WERI-Rb-1 (cell line): ENCODE measurements at regions not wholly inside any gene's neighbourhood (a gene's known extent, or its start where the extent isn't known, plus 50 kb on each side); places are given as distances from the start of the nearest gene placed in this dataset.

Experiments
- DNase-seq: peaks from one replicate; pipeline ENCODE4 v3.0.0-alpha.2; 2020
- H3K27ac ChIP-seq: fragments of 250-450 bp; sonication (Bioruptor Pico); 2 replicates; pipeline ENCODE4 v1.5.1; 2020; ENCODE audit warnings: mild to moderate bottlenecking, moderate library complexity
- H3K27me3 ChIP-seq: fragments of 250-450 bp; sonication (Bioruptor Pico); 2 replicates; pipeline ENCODE4 v1.5.1; 2021; ENCODE audit warnings: mild to moderate bottlenecking, low read depth, moderate library complexity; ENCODE audit not compliant: insufficient read depth, severe bottlenecking
- H3K36me3 ChIP-seq: fragments of 250-450 bp; sonication (Bioruptor Pico); 2 replicates; pipeline ENCODE4 v1.5.1; 2020; ENCODE audit warnings: mild to moderate bottlenecking, moderate library complexity
- H3K4me3 ChIP-seq: 2 replicates; pipeline ENCODE4 v1.5.1; 2011; ENCODE audit warnings: low read depth, mild to moderate bottlenecking, control low read depth, low read length
- H3K9me3 ChIP-seq: fragments of 250-450 bp; sonication (Bioruptor Pico); 2 replicates; pipeline ENCODE4 v1.5.1; 2021; ENCODE audit warnings: mild to moderate bottlenecking, moderate library complexity; ENCODE audit not compliant: severe bottlenecking
- CTCF ChIP-seq: IDR thresholded peaks from 2 replicates; pipeline ENCODE4 v1.5.1; 2011; ENCODE audit warnings: low read depth, mild to moderate bottlenecking, control low read depth, inconsistent platforms, low read length

- no peak overlapping the region for H3K4me3 ChIP-seq
- no peaks in the 10 kb centered on the region for H3K36me3 ChIP-seq
- no peaks in the 10 kb centered on the region for H3K9me3 ChIP-seq
- no peak for TF ChIP-seq CTCF
- DNase-seq: no peak
- no peak overlapping the region for H3K27ac ChIP-seq
- peaks cover 7% of the 10 kb centered on the region for H3K27me3 ChIP-seq
Measured at GRCh38 chr9:84436386-84437109, 96.0 kb upstream of the SLC28A3 start.

DNA sequence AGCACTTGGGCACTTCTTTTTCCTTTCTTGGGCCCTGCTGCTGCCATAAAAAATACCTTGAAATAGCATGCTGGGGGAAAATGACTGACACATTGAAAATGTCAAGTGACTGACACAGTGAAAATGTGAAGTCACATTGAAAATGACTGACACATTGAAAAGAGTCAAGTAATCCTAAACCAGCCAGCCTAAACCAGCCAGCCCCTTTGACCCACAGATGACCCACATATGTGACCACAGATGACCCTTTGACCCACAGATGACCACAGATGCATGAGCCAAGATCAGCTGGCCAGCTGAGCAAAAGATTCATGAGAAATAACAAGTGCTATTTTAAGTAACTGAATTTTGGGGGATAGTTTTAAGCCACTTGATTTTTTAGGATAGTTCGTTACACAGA lies 97.8 kb upstream of the SLC28A3 start:
- H3K9me3 ChIP-seq: no peaks in the 10 kb centered on the region
- H3K36me3 ChIP-seq: no peaks in the 10 kb centered on the region
- peaks cover 7% of the 10 kb centered on the region for H3K27me3 ChIP-seq
- H3K4me3 ChIP-seq: no peak overlapping the region
- DNase-seq: no peak
- TF ChIP-seq CTCF: no peak
- no peak overlapping the region for H3K27ac ChIP-seq

GRCh38 chr9:84439250-84439649 lies 98.7 kb upstream of the SLC28A3 start:
- no peak for TF ChIP-seq CTCF
- Histone ChIP-seq H3K4me3 (no peak overlapping the region), H3K9me3 (no peaks in the 10 kb centered on the region), H3K36me3 (no peaks in the 10 kb centered on the region), H3K27ac (no peak overlapping the region), H3K27me3 (peaks cover 11% of the 10 kb centered on the region)
- no peak for DNase-seq

GRCh38 chr9:84442712-84443111 lies 102.2 kb upstream of the SLC28A3 start:
- no peak overlapping the region for H3K27ac ChIP-seq
- H3K9me3 ChIP-seq: no peaks in the 10 kb centered on the region
- H3K27me3 ChIP-seq: peaks cover 18% of the 10 kb centered on the region
- no peak overlapping the region for H3K4me3 ChIP-seq
- DNase-seq: no peak
- no peaks in the 10 kb centered on the region for H3K36me3 ChIP-seq
- no peak for TF ChIP-seq CTCF

DNA sequence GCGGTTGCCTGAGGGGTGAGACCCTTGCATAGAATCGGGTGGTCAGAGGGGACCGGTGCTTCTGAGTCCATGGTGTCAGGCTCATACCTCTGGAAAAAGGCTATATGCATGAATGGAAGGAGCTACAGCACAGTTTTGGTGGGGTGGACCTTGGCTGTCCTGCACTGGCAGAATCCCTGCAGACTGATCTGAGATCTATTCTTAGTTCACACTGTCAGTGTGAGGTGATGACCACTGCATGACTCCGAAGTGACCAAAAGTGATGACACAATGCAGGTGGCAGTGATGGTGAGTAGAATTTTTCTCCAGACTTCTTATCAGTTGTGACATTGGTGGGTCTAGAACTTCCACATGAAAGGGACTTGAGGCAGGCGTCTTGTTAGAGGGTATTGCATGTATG lies 105.2 kb upstream of the SLC28A3 start:
- H3K27me3 ChIP-seq: peaks cover 33% of the 10 kb centered on the region
- H3K4me3 ChIP-seq: no peak overlapping the region
- no peaks in the 10 kb centered on the region for H3K36me3 ChIP-seq
- no peak for DNase-seq
- no peak for TF ChIP-seq CTCF
- no peaks in the 10 kb centered on the region for H3K9me3 ChIP-seq
- no peak overlapping the region for H3K27ac ChIP-seq

DNA sequence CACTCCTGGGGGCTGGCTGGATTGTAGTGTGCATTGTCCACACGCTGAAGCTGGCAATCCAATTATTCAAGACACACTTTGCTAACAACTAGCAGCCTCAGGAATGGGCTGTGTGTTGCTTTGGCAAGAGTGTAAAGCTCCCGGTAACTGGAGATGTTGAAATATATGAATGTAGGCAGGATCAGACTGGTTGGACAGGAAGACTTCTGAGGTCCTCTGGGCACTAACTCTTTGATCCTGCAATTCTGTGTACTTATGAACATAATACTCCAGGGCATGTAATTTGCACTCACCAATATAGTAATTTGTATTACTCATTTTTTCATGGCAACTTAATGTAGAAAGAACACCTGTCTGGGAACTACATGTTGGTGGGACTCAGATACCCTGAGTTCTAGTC lies 106.7 kb upstream of the SLC28A3 start:
- DNase-seq: no peak
- Histone ChIP-seq H3K27ac (no peak overlapping the region), H3K9me3 (no peaks in the 10 kb centered on the region), H3K36me3 (no peaks in the 10 kb centered on the region), H3K27me3 (peaks cover 46% of the 10 kb centered on the region), H3K4me3 (no peak overlapping the region)
- no peak for TF ChIP-seq CTCF
